Activated T-cell treated with anti-CD3 and anti-CD28 coated beads, Interleukin-2, amount 50 U/mL, for 72 hours (primary cell): ENCODE measurements at regions not wholly inside any gene's neighbourhood (a gene's known extent, or its start where the extent isn't known, plus 50 kb on each side); places are given as distances from the start of the nearest gene placed in this dataset.
"Not testable (repeated sequence)": the region's sequence is repeated elsewhere in the genome, so short reads cannot be mapped to it uniquely, and the experiment has no call there.

Experiments used
- ATAC-seq, 2 donors: fragments of 150-1000 bp; cut with Tn5 transposase; replicated peaks in 1 of 2; 2 replicates each; pipeline ENCODE4 v1.10.0; 2021; ENCODE audit warnings: moderate library complexity in 2 of 2, mild to moderate bottlenecking in 1 of 2
- DNase-seq, 2 donors: peaks; one replicate each; pipeline ENCODE4 v3.0.0; 2021 to 2022; ENCODE audit warnings: mixed read lengths in 1 of 2
- H3K27ac Mint-ChIP-seq: one replicate; pipeline ENCODE4 v1.8.0; 2022; ENCODE audit warnings: mild to moderate bottlenecking, moderate library complexity, mixed read lengths
- H3K27me3 Mint-ChIP-seq: one replicate; pipeline ENCODE4 v1.8.0; 2022; ENCODE audit warnings: low read depth, mixed read lengths
- H3K36me3 Mint-ChIP-seq, 2 donors: one replicate each; pipeline ENCODE4 v1.8.0; 2022; ENCODE audit warnings: mixed read lengths in 2 of 2, mild to moderate bottlenecking in 1 of 2; ENCODE audit not compliant: insufficient read depth in 2 of 2
- H3K4me1 Mint-ChIP-seq: one replicate; pipeline ENCODE4 v1.8.0; 2022; ENCODE audit warnings: low read depth, mixed read lengths
- H3K4me3 Mint-ChIP-seq, 2 donors: one replicate each; pipeline ENCODE4 v1.8.0; 2022; ENCODE audit warnings: mild to moderate bottlenecking in 2 of 2, mixed read lengths in 2 of 2, moderate library complexity in 2 of 2
- H3K9me3 Mint-ChIP-seq, 2 donors: one replicate each; pipeline ENCODE4 v1.8.0; 2022; ENCODE audit warnings: mixed read lengths in 2 of 2

GRCh38 chr11:37320921-37321320, 722.9 kb upstream of the RAG2 start:
- DNase-seq: no peak
- Mint-ChIP-seq H3K36me3 (no peaks in the 10 kb centered on the region), H3K27me3 (no peaks in the 10 kb centered on the region), H3K4me1 (no peaks in the 10 kb centered on the region), H3K27ac (no peak overlapping the region), H3K9me3 (peaks cover 3 to 6% of the 10 kb centered on the region in 2 donors), H3K4me3 (no peak overlapping the region)
- no peak for ATAC-seq

GRCh38 chr11:37317803-37318202, 719.8 kb upstream of the RAG2 start:
- Mint-ChIP-seq H3K4me3 (no peak overlapping the region), H3K27ac (no peak overlapping the region), H3K4me1 (no peaks in the 10 kb centered on the region), H3K9me3 (peaks cover 0 to 3% of the 10 kb centered on the region in 2 donors), H3K27me3 (no peaks in the 10 kb centered on the region), H3K36me3 (no peaks in the 10 kb centered on the region)
- ATAC-seq (no peak), DNase-seq (no peak)

- H3K27me3 Mint-ChIP-seq: no peaks in the 10 kb centered on the region
- no peak for DNase-seq
- H3K4me1 Mint-ChIP-seq: no peaks in the 10 kb centered on the region
- peaks cover 2 to 8% of the 10 kb centered on the region in 2 donors for H3K9me3 Mint-ChIP-seq
- H3K36me3 Mint-ChIP-seq: peaks cover 0 to 1% of the 10 kb centered on the region in 2 donors
- no peak for ATAC-seq
- H3K4me3 Mint-ChIP-seq: no peak overlapping the region
- no peak overlapping the region for H3K27ac Mint-ChIP-seq
These were observed 715.2 kb upstream of the RAG2 start for GRCh38 chr11:37313266-37313665.

GRCh38 chr11:37306563-37306962, 708.5 kb upstream of the RAG2 start:
- ATAC-seq: no peak
- no peaks in the 10 kb centered on the region for H3K4me1 Mint-ChIP-seq
- peaks cover 6 to 10% of the 10 kb centered on the region in 2 donors for H3K9me3 Mint-ChIP-seq
- H3K27me3 Mint-ChIP-seq: no peaks in the 10 kb centered on the region
- peaks cover 0 to 1% of the 10 kb centered on the region in 2 donors for H3K36me3 Mint-ChIP-seq
- DNase-seq: no peak
- H3K4me3 Mint-ChIP-seq: no peak overlapping the region
- no peak overlapping the region for H3K27ac Mint-ChIP-seq

GRCh38 chr11:37301405-37301804, 703.4 kb upstream of the RAG2 start:
- H3K4me1 Mint-ChIP-seq, H3K4me3 Mint-ChIP-seq, H3K36me3 Mint-ChIP-seq, H3K27me3 Mint-ChIP-seq, DNase-seq, H3K27ac Mint-ChIP-seq, ATAC-seq: not testable (repeated sequence)
- peaks cover 12 to 14% of the 10 kb centered on the region in 2 donors for H3K9me3 Mint-ChIP-seq

- Mint-ChIP-seq H3K4me3 (no peak overlapping the region), H3K27ac (no peak overlapping the region), H3K4me1 (no peaks in the 10 kb centered on the region), H3K36me3 (no peaks in the 10 kb centered on the region), H3K9me3 (peaks cover 10 to 14% of the 10 kb centered on the region in 2 donors), H3K27me3 (no peaks in the 10 kb centered on the region)
- ATAC-seq (no peak), DNase-seq (no peak)
These were observed 700.1 kb upstream of the RAG2 start for GRCh38 chr11:37298173-37298572.

- H3K27me3 Mint-ChIP-seq: no peaks in the 10 kb centered on the region
These were observed 688.9 kb upstream of the RAG2 start for GRCh38 chr11:37286890-37287289.

GRCh38 chr11:37282367-37282766, 684.3 kb upstream of the RAG2 start:
- Mint-ChIP-seq H3K9me3 (peaks cover 12 to 18% of the 10 kb centered on the region in 2 donors), H3K36me3 (peaks cover 0 to 2% of the 10 kb centered on the region in 2 donors), H3K4me1 (no peaks in the 10 kb centered on the region), H3K4me3 (no peak overlapping the region), H3K27me3 (no peaks in the 10 kb centered on the region), H3K27ac (no peak overlapping the region)
- DNase-seq: no peak
- ATAC-seq: no peak

More at GRCh38 chr11:37286890-37287289, 688.9 kb upstream of the RAG2 start:
- no peak for DNase-seq
- Mint-ChIP-seq H3K4me3 (no peak overlapping the region), H3K36me3 (no peaks in the 10 kb centered on the region), H3K9me3 (peaks cover 14 to 16% of the 10 kb centered on the region in 2 donors), H3K27ac (no peak overlapping the region), H3K4me1 (no peaks in the 10 kb centered on the region)
- ATAC-seq: no peak

- DNase-seq (no peak), ATAC-seq (no peak)
- peaks cover 6 to 16% of the 10 kb centered on the region in 2 donors for H3K9me3 Mint-ChIP-seq
- H3K27me3 Mint-ChIP-seq: no peaks in the 10 kb centered on the region
- H3K4me1 Mint-ChIP-seq: no peaks in the 10 kb centered on the region
- peaks cover 0 to 2% of the 10 kb centered on the region in 2 donors for H3K36me3 Mint-ChIP-seq
- H3K27ac Mint-ChIP-seq: no peak overlapping the region
- H3K4me3 Mint-ChIP-seq: no peak overlapping the region
These were observed 682.2 kb upstream of the RAG2 start for GRCh38 chr11:37280200-37280599.

- Mint-ChIP-seq H3K27me3 (no peaks in the 10 kb centered on the region), H3K4me1 (no peaks in the 10 kb centered on the region), H3K27ac (no peak overlapping the region), H3K9me3 (peaks cover 4 to 16% of the 10 kb centered on the region in 2 donors), H3K36me3 (peaks cover 0 to 2% of the 10 kb centered on the region in 2 donors), H3K4me3 (no peak overlapping the region)
- DNase-seq (no peak), ATAC-seq (no peak)
These were observed 679.9 kb upstream of the RAG2 start for GRCh38 chr11:37277896-37278465.

GRCh38 chr11:37264783-37265182, 666.7 kb upstream of the RAG2 start:
- no peak for ATAC-seq
- Mint-ChIP-seq H3K9me3 (peaks cover 4% of the 10 kb centered on the region in 2 donors), H3K36me3 (no peaks in the 10 kb centered on the region), H3K4me1 (no peaks in the 10 kb centered on the region), H3K27ac (no peak overlapping the region), H3K27me3 (no peaks in the 10 kb centered on the region), H3K4me3 (no peak overlapping the region)
- no peak for DNase-seq

GRCh38 chr11:37264060-37264459, 666.0 kb upstream of the RAG2 start:
- no peak for ATAC-seq
- no peak for DNase-seq
- Mint-ChIP-seq H3K4me3 (no peak overlapping the region), H3K9me3 (peaks cover 4% of the 10 kb centered on the region in 2 donors), H3K4me1 (no peaks in the 10 kb centered on the region), H3K27me3 (no peaks in the 10 kb centered on the region), H3K36me3 (no peaks in the 10 kb centered on the region), H3K27ac (no peak overlapping the region)

- H3K4me1 Mint-ChIP-seq, H3K9me3 Mint-ChIP-seq, H3K27ac Mint-ChIP-seq, H3K36me3 Mint-ChIP-seq, H3K4me3 Mint-ChIP-seq, H3K27me3 Mint-ChIP-seq, ATAC-seq, DNase-seq: not testable (repeated sequence)
These were observed 665.4 kb upstream of the RAG2 start for GRCh38 chr11:37263467-37263866.

- Mint-ChIP-seq H3K9me3 (peaks cover 8 to 10% of the 10 kb centered on the region in 2 donors), H3K27me3 (no peaks in the 10 kb centered on the region), H3K4me3 (no peak overlapping the region), H3K27ac (no peak overlapping the region), H3K4me1 (no peaks in the 10 kb centered on the region), H3K36me3 (no peaks in the 10 kb centered on the region)
- ATAC-seq: no peak
- DNase-seq: no peak
These were observed 661.7 kb upstream of the RAG2 start for GRCh38 chr11:37259734-37260133.
